HS-5 (cell line): ENCODE measurements at regions not wholly inside any gene's neighbourhood (a gene's known extent, or its start where the extent isn't known, plus 50 kb on each side); places are given as distances from the start of the nearest gene placed in this dataset.
"Not testable (repeated sequence)": the region's sequence is repeated elsewhere in the genome, so short reads cannot be mapped to it uniquely, and the experiment has no call there.

Experiments
- DNase-seq: peaks from one replicate; pipeline ENCODE4 v3.0.0-alpha.2; 2012; ENCODE audit warnings: low read depth

DNA sequence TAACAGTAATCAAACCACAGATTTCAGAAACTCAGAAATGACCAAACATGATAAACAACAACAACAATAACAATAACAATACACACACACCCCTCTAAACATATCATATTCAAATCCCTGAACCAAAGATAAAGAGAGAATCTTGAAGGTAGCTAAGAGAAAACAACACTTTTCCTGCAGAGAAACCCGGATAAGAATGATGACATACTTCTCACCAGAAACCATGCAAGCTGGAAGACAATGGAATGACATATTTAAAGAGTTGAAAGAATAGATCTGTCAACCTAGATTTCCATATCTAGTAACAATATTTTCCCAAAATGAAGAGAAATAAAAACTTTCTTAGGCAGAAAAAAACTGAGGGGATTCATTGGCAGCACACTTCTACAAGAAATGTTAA, 138.1 kb downstream of the LIG4 start:
- DNase-seq: no peak

DNA sequence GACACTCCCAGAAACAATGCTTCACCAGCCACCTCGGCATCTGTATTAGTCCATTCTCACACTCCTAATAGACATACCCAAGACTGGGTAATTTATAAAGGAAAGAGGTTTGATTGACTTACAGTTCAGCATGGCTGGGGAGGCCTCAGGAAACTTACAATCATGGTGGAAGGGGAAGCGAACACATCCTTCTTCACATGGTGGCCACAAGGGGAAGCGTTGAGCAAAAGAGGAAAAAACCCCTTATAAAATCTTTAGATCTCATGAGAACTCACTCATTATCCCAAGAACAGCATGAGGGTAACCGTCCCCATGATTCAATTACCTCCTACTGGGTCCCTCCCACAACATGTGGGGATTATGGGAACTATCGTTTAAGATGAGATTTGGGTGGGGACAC, 140.9 kb downstream of the LIG4 start:
- not testable (repeated sequence) for DNase-seq

DNA sequence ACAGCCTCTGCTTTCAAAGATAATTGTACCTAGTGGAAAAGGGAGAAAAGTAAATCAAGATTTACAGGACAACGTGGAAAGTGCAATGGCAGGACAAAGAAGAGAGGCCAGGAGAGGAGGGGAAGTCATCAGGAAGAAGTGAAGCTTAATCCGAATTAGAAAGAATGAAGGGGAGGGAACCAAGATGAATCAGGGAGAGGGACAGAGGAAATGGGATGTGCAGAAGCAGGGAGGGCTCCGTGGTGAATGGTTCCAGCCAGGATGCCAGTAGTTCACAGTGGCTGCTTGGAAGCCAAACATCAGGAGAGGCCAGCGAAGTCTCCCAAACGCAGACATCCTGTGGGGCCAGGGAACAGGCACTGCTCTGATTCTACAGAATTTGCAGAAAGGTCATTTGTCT, 144.4 kb downstream of the LIG4 start:
- DNase-seq: no peak

DNA sequence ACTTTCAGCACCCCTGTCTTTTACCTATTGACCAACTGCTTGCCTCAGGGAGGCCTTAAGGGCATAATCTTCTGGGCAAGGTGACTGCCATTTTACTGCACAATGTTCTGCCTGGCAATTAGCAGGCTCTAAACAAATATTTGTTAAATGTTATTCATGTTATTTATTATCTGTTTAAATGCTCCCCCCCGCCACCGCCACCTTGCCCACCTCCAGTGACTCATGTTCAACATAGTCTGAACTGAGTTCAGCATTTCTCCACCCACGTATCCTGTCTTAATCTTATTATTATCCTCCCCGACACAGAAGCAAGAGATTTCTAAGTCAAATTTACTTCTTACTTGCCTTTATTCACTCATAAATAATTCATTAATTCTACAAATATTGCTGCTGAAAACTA, 144.8 kb downstream of the LIG4 start:
- DNase-seq: no peak

DNA sequence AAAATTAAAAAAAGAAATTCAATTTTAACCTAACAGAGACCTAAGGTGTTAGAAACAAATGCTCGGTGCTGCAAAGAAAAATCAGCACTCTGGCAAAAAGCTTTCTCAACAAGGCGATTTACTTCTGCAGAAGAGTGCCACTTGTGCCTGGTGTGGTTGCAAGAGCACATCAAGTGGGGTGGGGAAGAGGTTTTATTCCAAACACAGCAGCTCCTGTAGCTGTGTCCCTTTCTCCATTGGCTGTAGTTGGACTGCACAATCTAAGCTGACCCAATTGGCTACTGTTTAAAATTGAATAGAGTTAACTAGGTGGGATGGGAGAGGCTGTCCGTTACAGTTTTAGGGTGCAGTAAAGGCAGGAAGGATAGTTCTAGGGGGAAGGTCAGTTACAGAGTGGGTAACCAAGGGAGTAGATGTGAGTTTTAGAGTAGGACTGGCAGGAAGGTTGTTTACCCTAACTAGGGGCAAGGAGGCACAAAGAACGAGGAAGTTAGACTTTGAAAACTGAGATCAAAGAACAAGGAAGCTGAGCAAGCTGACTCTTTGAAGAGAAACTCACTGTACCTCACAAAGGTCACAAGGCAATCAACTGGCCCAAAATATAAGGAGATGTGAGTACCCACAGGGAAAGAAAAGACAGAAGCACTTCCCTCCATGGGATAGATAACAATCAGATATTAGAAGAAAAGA, 145.7 kb downstream of the LIG4 start:
- no peak for DNase-seq

DNA sequence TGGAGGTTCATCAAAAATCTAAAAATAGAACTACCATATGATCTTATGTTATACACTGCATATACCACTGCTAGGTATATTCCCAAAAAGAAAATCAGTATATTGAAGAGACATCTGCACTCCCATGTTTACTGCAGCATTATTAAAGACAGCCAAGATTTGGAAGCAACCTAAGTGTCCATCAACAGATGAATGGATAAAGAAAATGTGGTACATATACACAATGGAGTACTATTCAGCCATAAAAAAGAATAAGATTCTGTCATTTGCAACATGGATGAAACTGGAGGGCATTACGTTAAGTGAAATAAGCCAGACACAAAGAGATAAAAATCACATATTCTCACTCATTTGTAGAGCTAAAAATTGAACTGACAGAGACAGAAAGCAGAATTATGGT, 151.0 kb downstream of the LIG4 start:
- DNase-seq: not testable (repeated sequence)

DNA sequence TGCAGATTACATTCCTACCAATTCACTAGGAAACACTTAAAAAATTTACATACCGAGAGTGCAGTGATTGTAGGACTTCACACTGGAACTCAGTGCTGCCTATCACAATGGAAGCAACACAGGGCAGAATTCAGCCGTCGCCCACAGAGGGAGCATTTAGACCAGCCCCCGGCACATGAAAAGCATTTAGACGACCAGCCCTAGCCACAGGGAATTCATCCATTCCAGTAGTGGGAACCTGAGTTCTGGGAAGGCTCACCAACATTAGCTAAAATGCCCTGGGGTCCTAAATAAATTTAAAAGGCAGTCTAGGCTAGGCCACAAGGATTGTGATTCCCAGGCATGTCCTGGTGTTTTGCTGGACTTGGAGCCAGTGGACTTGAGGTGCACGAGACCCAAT, 155.2 kb downstream of the LIG4 start:
- DNase-seq: no peak

DNA sequence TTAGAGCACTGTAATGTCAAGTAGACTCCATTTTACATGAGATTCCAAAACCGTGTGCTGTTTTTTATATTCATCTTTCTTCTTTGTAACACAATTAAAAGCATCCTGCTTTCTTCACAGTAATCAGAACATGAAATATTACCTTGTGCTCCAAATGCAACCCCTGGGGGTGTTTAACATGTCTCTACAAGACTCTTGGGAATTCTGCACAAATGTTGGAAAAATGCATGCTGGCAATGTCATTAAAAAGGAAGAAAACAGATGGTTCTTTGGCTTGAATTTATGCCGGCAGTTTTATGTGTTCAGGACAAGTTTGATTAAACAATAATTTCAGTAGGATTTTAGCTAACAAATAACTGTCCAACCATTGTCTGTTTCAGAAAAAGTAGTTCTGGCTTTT, 159.1 kb downstream of the LIG4 start:
- DNase-seq: no peak

DNA sequence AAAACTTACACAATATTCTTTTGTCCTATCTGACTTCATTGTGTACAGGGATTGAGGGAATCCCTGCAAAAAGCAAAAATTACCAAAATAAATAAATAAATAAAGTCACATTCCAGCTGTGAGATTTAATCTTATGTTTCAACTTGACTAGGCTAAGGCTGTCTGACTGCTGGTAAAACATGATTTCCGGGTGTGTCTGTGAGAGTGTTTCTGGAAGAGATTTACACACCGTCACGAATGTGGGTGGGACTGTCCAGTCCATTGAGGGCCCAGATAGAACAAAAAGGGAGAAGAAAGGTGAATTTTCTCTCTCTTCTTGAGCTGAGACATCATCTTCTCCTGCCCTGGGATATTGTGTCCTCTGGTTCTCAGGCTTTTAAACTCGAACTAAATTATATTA, 166.1 kb downstream of the LIG4 start:
- DNase-seq: no peak

DNA sequence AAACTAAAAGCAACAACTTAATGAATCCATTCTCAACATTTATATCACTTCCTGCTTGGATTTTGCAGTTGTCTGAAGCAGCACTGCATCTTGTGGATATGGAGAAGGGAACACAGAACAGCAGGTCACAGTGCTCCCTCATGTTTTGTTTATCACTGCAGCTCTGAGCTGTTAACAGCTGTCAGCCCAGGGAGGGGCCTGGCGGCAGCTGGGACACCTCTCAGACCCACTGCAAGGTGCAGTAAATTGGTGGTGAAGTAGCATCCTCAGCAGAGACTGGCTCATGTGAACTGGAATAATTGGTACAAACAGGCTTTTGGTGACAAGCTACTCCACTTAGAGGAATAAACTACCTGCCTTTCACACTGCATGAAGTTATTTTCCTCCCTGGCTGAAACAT, 170.4 kb downstream of the LIG4 start:
- DNase-seq: no peak

DNA sequence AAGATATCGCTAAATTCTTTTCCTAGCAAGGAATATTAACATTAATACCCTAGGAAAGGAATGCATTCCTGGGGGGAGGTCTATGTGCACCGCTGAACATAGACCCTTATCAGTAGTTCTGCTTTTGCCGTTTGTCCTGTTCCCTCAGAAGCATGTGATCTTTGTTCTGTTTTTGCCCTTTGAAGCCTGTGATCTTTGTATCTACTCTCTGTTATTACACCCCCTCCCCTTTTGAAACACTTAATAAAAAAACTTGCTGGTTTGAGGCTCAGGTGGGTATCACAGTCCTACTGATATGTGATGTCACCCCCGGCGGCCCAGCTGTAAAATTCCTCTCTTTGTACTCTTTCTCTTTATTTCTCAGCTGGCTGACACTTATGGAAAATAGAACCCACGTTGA, 172.5 kb downstream of the LIG4 start:
- DNase-seq: not testable (repeated sequence)

DNA sequence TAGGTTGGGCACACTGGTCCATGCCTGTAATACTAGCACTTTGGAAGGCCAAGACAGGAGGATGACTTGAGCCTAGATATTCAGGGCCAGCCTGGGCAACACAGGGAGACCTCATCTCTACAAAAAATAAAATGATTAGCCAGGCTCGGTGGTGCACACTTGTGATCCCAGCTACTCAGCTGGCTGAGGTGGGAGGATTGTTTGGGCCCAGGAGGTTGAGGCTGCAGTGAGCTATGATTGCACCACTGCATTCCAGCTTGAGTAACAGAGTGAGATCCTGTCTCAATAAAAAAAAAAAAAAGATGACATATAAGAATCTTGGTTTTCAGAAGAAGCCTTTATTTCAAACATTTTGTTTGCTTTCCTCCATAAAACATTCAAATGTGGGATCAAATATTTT, 178.0 kb downstream of the LIG4 start:
- no peak for DNase-seq

DNA sequence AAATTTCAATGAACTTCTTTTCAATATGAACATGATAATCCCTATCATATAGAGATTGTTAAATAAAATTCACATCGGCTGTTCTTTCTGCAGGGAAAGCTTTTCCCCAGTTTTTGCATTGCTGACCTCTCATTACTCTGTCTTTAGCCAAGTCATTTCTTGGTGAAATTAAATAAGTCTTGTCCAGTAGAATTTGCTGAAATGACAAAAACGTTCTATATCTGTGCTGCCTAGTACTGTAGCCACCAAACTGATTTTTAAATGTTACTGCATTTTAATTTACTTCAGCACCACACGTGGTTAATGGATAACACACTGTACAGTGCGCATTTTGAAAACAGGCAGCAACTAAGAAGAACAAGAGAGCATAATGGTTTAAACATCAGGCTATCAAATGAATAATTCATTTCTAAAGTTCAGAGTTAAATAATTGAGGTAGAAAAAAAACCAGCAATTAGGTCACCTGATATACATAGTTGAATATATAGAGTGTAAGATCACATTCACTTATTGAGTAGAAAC, 178.9 kb downstream of the LIG4 start:
- no peak for DNase-seq

DNA sequence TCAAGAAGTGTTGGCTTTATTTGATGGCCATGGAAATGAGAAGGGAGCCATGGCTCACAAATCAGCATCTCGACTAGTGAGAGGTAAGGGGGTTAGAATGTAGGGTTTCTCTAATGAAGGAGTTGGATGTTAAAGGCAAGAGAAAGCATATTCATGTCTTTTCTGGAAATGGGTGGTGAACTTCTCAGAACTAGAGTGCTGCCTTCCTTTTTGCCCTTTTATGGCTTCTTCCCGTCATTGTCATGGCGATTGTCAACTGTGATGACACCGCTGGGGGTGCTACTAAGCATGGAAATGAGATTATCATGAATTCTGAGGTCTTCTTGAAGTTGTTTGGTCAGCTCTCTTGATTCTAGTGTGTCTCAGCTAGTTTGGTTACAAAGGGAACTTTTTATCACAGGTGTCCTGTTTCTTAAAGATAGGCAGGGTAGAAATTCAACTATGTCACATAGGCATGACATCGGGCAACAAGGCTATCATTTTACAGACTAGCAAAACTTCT, 180.4 kb downstream of the LIG4 start:
- no peak for DNase-seq

DNA sequence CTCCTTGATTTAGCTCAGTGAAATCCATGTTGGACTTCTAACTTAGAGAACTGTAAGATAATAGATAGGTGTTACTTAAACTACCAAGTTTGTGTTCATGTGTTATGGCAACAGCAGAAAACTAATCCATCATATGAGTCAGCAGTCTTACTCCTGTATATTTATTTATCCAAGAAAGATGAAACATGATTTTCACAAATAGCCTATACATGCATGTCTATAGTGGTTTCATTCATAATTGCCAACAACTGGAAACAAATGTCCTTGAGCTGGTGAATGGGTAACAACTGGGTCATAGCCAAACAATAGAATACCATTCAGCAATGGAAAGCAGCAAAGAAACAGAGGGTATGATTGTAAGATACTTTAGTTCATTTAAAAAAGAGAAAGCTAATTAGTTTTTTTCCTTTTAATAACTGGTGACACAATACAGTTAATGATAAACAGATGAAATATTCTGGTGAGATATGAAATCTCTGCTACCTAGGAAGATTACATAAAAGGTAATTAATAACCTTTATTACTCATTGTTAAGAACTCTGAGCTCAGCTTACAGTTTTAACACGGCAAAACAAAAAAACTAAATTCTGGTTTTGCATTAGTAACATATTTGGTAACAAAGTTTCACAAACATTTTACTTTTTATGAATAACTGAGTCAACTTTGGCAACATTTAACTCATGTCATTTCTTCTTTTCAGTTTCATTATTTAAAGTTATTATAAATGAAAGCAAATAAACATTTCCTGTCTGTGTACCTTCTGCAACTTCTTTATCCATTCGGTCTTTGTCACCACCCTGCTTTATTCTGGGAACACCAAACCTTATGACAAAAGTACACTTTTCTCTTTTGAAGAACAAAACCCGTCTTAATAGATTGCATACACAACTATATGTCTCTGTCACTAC, 181.3 kb downstream of the LIG4 start:
- no peak for DNase-seq

DNA sequence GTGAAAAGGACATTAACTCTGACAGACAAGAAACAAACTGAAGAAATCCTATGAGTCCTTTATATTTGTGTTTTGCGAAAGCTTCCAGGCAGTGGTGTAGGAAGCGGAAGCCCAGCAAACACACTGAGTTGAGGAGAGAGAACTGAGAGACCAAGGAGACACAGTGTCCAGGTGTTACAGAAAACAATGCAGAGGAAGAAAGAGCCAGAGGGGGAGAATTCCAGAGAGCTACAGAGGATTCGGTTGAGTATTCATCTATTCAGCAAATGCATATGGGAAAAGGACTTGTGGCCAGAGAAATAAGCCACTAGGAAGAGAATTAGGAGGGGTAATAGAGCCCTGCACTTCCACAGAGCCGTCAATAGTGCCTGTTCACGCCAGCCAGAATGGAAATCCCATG, 183.5 kb downstream of the LIG4 start:
- no peak for DNase-seq

DNA sequence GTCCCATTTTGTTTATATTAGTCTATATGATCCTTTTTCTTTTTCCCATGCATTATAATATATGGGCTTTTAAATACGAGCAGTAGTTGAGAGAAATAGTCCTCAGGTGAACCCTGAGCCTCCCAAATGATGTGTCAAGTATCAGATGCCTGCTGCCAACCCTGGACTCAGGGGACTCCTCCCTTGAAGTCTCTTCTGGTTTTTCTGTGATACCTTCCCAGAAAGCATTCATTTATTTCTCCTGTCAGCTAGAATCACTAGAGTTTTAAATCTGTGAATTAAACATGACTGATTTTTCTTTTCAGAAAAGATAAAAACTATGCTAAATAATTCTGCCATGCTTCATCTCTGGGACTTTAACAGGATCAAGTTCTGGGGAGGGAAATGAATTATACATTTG, 184.6 kb downstream of the LIG4 start:
- DNase-seq: no peak

DNA sequence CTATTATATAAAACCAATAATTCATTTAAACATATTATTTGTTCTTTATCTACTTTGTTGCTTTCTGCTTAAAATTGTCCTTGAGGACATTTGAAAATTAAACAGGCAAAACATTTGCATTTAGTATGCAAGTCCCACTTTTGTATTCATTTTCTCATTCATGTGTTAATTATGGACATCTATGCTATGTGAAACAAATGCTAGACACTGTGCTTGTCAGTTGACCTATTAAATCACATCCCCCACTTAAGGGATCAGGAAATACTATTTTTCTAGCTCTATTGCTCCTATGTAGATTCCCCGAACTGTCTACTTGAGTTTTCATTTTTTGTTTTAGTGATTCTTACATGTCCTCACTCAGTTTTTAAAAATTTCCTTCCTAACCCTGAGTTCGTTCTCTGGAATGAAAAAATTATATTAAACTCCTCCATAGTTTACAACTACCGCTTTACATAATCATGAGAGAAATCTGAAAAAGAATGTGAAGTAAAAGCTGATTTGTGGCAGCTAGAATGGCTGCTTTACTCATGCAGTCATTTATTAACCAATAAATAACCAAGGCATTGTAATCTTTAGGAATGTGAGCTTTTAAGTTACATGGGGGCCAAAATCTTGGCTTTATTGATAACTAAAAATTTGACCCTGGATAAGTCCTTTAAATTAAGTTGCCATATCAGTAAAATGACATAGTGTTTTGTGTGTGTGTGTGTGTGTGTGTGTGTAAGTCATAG, 188.5 kb downstream of the LIG4 start:
- DNase-seq: no peak

DNA sequence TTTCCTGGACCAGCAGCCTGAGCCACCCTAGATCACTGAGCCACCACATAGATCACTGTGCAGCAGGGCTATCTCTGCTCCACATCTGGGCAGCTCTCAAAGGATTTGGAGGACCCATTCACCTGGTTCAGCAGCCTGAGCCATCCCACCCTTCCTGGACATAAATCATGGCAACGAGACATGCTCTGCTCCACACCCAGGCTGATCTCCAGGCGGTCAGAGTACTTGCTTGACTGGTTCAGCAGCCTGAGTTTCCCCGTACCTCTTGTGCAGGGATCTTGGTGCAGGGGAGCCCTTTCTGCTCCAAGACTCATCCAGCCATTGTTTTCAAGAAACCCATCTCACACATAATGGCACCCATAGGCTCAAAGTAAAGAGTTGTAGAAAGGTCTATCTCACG, 195.3 kb downstream of the LIG4 start:
- no peak for DNase-seq

DNA sequence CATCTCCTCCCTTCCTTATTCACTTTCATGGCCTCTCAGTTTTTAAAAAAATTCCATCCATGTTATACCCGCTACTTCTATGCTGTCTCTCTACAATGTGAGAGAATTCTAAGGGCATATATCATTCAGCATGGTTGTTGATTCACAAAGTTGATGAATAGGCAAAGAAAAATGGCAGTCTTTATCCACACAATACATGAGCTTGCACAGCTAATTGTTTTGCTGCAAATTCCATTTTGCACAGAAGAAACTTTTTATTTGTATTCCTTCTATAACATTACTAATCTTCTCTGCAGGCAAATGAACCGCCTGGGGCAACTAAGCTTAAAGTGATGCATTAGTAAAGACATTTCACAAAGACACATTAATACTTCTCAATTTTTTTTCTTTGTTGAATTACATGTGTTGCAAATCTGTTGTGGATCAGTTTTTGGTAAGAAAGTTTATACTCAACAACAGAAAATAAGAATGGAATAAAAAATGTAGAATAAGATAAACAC, 196.9 kb downstream of the LIG4 start:
- no peak for DNase-seq

DNA sequence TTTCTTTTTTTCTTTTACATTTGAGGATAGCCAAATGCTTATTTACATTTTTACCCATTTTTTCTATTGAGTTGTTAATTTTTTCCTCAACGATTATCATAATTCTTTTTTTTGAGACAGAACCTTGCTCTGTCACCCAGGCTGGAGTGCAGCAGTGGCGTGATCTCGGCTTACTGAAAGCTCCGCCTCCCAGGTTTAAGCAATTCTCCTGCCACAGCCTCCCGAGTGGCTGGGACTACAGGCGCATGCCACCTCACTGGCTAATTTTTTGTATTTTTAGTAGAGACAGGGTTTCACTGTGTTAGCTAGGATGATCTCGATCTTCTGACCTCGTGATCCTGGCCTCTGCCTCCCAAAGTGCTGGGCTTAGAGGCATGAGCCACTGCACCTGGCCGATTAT, 208.7 kb downstream of the LIG4 start:
- DNase-seq: no peak

DNA sequence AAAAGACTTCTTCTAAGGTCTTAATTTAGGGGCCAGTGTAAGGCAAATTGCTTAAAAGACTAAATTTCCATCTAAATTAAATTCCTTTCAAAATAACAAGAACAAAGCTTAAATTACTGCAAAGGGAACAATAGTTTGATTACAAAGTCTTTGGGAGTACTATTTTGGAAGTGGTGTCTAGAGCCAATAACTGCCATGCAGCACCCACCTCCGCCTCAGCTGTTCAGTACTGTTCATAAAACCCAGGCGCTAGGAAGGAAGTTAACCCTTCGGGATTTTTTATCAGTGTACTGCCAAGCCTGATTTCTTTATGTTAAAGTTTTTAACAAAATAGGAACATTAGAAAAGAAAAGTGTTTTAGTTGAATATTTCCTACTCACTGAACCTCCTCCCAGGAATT, 210.1 kb downstream of the LIG4 start:
- DNase-seq: no peak
